D721Med (cell line): ENCODE measurements at regions not wholly inside any gene's neighbourhood (a gene's known extent, or its start where the extent isn't known, plus 50 kb on each side); places are given as distances from the start of the nearest gene placed in this dataset.

Experiments used
- DNase-seq: peaks from one replicate; pipeline ENCODE4 v3.0.0; 2011; ENCODE audit warnings: low spot score; ENCODE audit not compliant: insufficient read length
- FAIRE-seq: peaks from 2 replicates; lab custom pipeline; 2011; peaks lifted over from hg19 to GRCh38; lab: Jason Lieb, UNC
- TF ChIP-seq, protein P1 (sequence below): IDR thresholded peaks from 2 replicates; pipeline ENCODE4 v1.5.1; 2012; ENCODE audit warnings: mild to moderate bottlenecking, control low read depth; ENCODE audit not compliant: insufficient read depth; ENCODE audit errors: missing control alignments

GRCh38 chr13:105762096-105762495, 773.4 kb downstream of the EFNB2 start:
- no peak for DNase-seq
- no peak for FAIRE-seq
- TF ChIP-seq, protein P1, sequence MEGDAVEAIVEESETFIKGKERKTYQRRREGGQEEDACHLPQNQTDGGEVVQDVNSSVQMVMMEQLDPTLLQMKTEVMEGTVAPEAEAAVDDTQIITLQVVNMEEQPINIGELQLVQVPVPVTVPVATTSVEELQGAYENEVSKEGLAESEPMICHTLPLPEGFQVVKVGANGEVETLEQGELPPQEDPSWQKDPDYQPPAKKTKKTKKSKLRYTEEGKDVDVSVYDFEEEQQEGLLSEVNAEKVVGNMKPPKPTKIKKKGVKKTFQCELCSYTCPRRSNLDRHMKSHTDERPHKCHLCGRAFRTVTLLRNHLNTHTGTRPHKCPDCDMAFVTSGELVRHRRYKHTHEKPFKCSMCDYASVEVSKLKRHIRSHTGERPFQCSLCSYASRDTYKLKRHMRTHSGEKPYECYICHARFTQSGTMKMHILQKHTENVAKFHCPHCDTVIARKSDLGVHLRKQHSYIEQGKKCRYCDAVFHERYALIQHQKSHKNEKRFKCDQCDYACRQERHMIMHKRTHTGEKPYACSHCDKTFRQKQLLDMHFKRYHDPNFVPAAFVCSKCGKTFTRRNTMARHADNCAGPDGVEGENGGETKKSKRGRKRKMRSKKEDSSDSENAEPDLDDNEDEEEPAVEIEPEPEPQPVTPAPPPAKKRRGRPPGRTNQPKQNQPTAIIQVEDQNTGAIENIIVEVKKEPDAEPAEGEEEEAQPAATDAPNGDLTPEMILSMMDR: no peak

- TF ChIP-seq, protein P1: no peak
- DNase-seq: no peak
- peak; percentile 44 for FAIRE-seq
These were observed 776.3 kb downstream of the EFNB2 start for GRCh38 chr13:105758918-105759860.

GRCh38 chr13:105740739-105741138, 794.7 kb downstream of the EFNB2 start:
- TF ChIP-seq, protein P1: no peak
- DNase-seq (no peak), FAIRE-seq (no peak)

GRCh38 chr13:105737688-105738087, 797.8 kb downstream of the EFNB2 start:
- TF ChIP-seq, protein P1: no peak
- no peak for FAIRE-seq
- DNase-seq: no peak

- FAIRE-seq (no peak), DNase-seq (no peak)
- TF ChIP-seq, protein P1: no peak
These were observed 800.2 kb downstream of the EFNB2 start for GRCh38 chr13:105735281-105735680.

DNA sequence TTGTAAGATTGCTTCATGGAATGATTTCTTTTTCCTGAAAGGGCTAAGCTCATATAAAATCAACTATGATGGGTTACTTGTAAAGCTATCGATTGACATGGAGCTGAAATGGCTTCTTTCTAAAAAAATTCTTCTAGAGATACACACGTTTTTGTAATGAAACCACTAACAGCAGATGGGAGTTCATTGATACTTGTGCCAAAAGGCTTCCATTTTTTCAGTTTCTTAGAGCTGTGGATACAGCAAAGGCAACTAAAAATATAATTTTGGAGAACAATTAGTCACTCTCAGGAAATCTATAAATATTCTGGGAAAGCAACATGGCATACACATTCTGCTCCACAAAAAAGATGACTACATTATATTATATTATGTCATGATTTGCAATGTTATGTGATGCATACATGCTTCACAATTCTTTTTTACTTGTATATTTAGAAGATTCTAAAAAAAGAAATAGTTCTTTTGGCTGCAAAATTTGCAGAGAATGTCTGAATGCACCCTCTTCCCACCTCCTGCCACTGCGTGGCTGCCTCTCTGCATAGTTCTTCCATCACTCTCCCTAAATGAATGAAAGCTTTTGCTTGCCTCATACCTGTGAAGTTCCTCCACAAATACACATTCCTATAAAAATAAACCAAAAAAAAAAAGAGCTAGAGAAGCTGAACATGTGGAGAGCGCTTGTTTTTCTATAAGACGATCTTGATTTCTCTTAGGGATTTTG, 802.5 kb downstream of the EFNB2 start:
- DNase-seq (no peak), FAIRE-seq (no peak)
- TF ChIP-seq, protein P1: no peak
